ENCODE measurements at regions not wholly inside any gene's neighbourhood (a gene's known extent, or its start where the extent isn't known, plus 50 kb on each side); places are given as distances from the start of the nearest gene placed in this dataset. TPM values are rescaled to one million over a fixed set of nuclear protein-coding genes. Genes with fewer than 3 reads are reported as not detected.

DNA sequence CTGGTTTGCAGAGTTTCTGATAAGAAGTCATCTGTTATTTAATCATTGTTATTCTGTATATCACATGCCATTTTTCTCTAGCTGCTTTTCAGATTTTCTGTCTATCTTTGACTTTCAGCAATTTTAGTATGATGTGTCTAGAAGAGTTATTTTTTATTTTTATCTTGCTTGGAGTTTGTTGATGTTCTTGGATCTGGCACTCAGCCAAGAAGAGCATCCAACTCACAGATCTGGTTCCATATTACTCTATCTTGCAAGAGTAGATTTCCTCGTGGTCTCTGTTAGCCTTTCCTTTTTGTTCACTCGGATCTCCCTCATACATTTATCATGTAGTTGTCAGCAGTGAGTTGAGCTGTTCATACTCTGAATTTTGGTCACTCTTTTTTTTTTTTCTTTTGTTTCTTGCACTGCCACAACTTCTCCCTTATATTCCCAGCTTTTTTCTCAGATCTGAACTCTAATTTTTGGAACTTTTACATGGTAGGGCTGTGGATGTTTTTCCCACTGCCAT is 54.8 kb upstream of the CALCR start:
- dilution Hi-C loops (cut with MboI; ENCODE audit: extremely low pct_ligation_motif_present, low sequenced_read_pairs) (no loop called here), intact Hi-C loops (cut with micrococcal nuclease) (no loop called here)
- no peaks in the 10 kb centered on the region for H3K36me3 ChIP-seq (ENCODE audit: control insufficient read depth in 2 of 2, extremely low read depth in 1 of 2, insufficient read depth in 2 of 2, low read length in 2 of 2)
- DNase-seq (ENCODE audit: low read depth, low spot score) (no peak), FAIRE-seq (no peak)
- no peaks in the 10 kb centered on the region for H3K4me1 ChIP-seq (ENCODE audit: control insufficient read depth, extremely low read depth, insufficient read depth, low read length)
- H3K79me2 ChIP-seq (ENCODE audit: control insufficient read depth, insufficient read depth, low read length), result no peaks in the 10 kb centered on the region
- H3K27ac ChIP-seq (ENCODE audit: insufficient read depth, low read depth, low read length), result no peak overlapping the region
- no TSS peak for BruUV-seq (replicated peaks)
- ChIA-PET CTCF (no interaction called here), POLR2A (no interaction called here)
- TF ChIP-seq, protein P1, sequence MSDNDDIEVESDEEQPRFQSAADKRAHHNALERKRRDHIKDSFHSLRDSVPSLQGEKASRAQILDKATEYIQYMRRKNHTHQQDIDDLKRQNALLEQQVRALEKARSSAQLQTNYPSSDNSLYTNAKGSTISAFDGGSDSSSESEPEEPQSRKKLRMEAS (IDR thresholded peaks at IDR 0.05; ENCODE audit: insufficient read depth, insufficient read length), result no peak
- TF ChIP-seq GATA2 (IDR thresholded peaks at IDR 0.05; ENCODE audit: insufficient read depth, insufficient read length, low read depth, low read length), result no peak
- H2AFZ ChIP-seq (ENCODE audit: low read depth, low read length), result no peak overlapping the region
- no peaks in the 10 kb centered on the region for H3K9me1 ChIP-seq (replicated peaks; ENCODE audit: control insufficient read depth, extremely low read depth, insufficient read depth, low read length)
- no peak overlapping the region for H3K4me2 ChIP-seq (ENCODE audit: insufficient read depth, low read length)
- no peak overlapping the region for H3K4me3 ChIP-seq (replicated peaks in 1 of 3; ENCODE audit: insufficient read depth in 1 of 3, low read depth in 1 of 3, low read length in 3 of 3)
- no peaks in the 10 kb centered on the region for H4K20me1 ChIP-seq (replicated peaks; ENCODE audit: control insufficient read depth, extremely low read depth, insufficient read depth, low read length)
- no peak overlapping the region for H3K9ac ChIP-seq (replicated peaks; ENCODE audit: extremely low read depth, insufficient read depth, low read length)
- peaks cover 0 to 1% of the 10 kb centered on the region in 2 experiments for H3K27me3 ChIP-seq (ENCODE audit: control insufficient read depth in 2 of 2, insufficient read depth in 2 of 2, low read length in 2 of 2)
- H3K9me3 ChIP-seq (replicated peaks; ENCODE audit: control insufficient read depth, insufficient read depth, low read length), result no peaks in the 10 kb centered on the region

- Histone ChIP-seq H2AFZ (ENCODE audit: low read depth, low read length) (no peak overlapping the region), H4K20me1 (replicated peaks; ENCODE audit: control insufficient read depth, extremely low read depth, insufficient read depth, low read length) (no peaks in the 10 kb centered on the region), H3K9me3 (replicated peaks; ENCODE audit: control insufficient read depth, insufficient read depth, low read length) (no peaks in the 10 kb centered on the region), H3K27ac (ENCODE audit: insufficient read depth, low read depth, low read length) (no peak overlapping the region), H3K79me2 (ENCODE audit: control insufficient read depth, insufficient read depth, low read length) (no peaks in the 10 kb centered on the region), H3K9me1 (replicated peaks; ENCODE audit: control insufficient read depth, extremely low read depth, insufficient read depth, low read length) (no peaks in the 10 kb centered on the region), H3K36me3 (ENCODE audit: control insufficient read depth in 2 of 2, extremely low read depth in 1 of 2, insufficient read depth in 2 of 2, low read length in 2 of 2) (no peaks in the 10 kb centered on the region), H3K4me2 (ENCODE audit: insufficient read depth, low read length) (no peak overlapping the region), H3K27me3 (ENCODE audit: control insufficient read depth in 2 of 2, insufficient read depth in 2 of 2, low read length in 2 of 2) (peaks cover 0 to 1% of the 10 kb centered on the region in 2 experiments), H3K4me3 (replicated peaks in 1 of 3; ENCODE audit: insufficient read depth in 1 of 3, low read depth in 1 of 3, low read length in 3 of 3) (no peak overlapping the region), H3K4me1 (ENCODE audit: control insufficient read depth, extremely low read depth, insufficient read depth, low read length) (no peaks in the 10 kb centered on the region), H3K9ac (replicated peaks; ENCODE audit: extremely low read depth, insufficient read depth, low read length) (no peak overlapping the region)
- no TSS peak for BruUV-seq (replicated peaks)
- CTCF ChIA-PET, result interaction anchor here (1.1 kb wide), 1 partner anchor 15 kb away, joined by 3 read pairs; no protein-coding TSS in a partner anchor
- no peak for TF ChIP-seq JUN (IDR thresholded peaks at IDR 0.05; ENCODE audit: borderline replicate concordance, insufficient read depth, insufficient read length, low read depth)
- dilution Hi-C loops (cut with MboI; ENCODE audit: extremely low pct_ligation_motif_present, low sequenced_read_pairs), result no loop called here
- POLR2A ChIA-PET, result no interaction called here
- DNase-seq (ENCODE audit: low read depth, low spot score), result no peak
- intact Hi-C loops (cut with micrococcal nuclease), result no loop called here
- no peak for FAIRE-seq
Measured at GRCh38 chr7:93626869-93627268, 52.3 kb upstream of the CALCR start.

Small RNA genes in the stretch of these regions (microRNA-seq; reads per million reads assigned to microRNA genes)
- not detected for gene MIR4652 (ENCODE audit: borderline number of aligned reads, borderline replicate concordance)

Small RNA genes in the stretch of these regions (small RNA-seq; reads per million reads assigned to genes)
- not detected for gene AC002075.2 (ENCODE audit: insufficient read depth, insufficient read length, low read depth, low replicate concordance)
- not detected for gene MIR4652 (ENCODE audit: insufficient read depth, insufficient read length, low read depth, low replicate concordance)

Measured in endothelial cell of umbilical vein (primary cell).